Tibial nerve (tissue), 4 donors: ENCODE measurements at regions not wholly inside any gene's neighbourhood (a gene's known extent, or its start where the extent isn't known, plus 50 kb on each side); places are given as distances from the start of the nearest gene placed in this dataset.

Experiments used
- DNase-seq, 2 donors: peaks; one replicate each; pipeline ENCODE4 v3.0.0-alpha.2; 2019; ENCODE audit warnings: low spot score in 2 of 2
- H3K27ac ChIP-seq, 4 donors: fragments of 200-600 bp; sonication (generic) in 3 of 4; one replicate each; pipeline ENCODE4 v1.5.1; 2017 to 2019; ENCODE audit warnings: mild to moderate bottlenecking in 1 of 4
- H3K27me3 ChIP-seq, 2 donors: fragments of 200-600 bp; sonication (generic) in 1 of 2; one replicate each; pipeline versions ENCODE4 v1.5.1 to v1.6.0; 2017 to 2019
- H3K36me3 ChIP-seq, 3 donors: fragments of 200-600 bp; sonication (generic); one replicate each; pipeline ENCODE4 v1.5.1; 2018 to 2019
- H3K4me1 ChIP-seq, 4 donors: fragments of 200-600 bp; sonication (generic) in 3 of 4; one replicate each; pipeline ENCODE4 v1.5.1; 2017 to 2019
- H3K4me3 ChIP-seq, 4 donors: fragments of 200-600 bp; sonication (generic) in 3 of 4; one replicate each; pipeline ENCODE4 v1.5.1; 2017 to 2019; ENCODE audit warnings: mild to moderate bottlenecking in 1 of 4, moderate library complexity in 1 of 4
- H3K9me3 ChIP-seq, 4 donors: fragments of 200-600 bp; sonication (generic) in 3 of 4; one replicate each; pipeline ENCODE4 v1.5.1; 2017 to 2019
- EP300 ChIP-seq, 2 donors: sonication (generic); formaldehyde crosslinking; IDR thresholded peaks; one replicate each; pipeline ENCODE4 v1.6.1; 2017; ENCODE audit warnings: antibody characterized with exemption in 2 of 2, mild to moderate bottlenecking in 1 of 2
- POLR2A ChIP-seq, 2 donors: fragments of 450-650 bp; IDR thresholded peaks; one replicate each; pipeline ENCODE4 v1.6.1; 2017; ENCODE audit warnings: antibody characterized with exemption in 2 of 2, mild to moderate bottlenecking in 2 of 2, moderate library complexity in 2 of 2
- WGBS, 2 donors: methylation state at CpG; one replicate each; pipeline ENCODE4 v1.1.5; 2018; 5-methylcytosine and 5-hydroxymethylcytosine counted together
- TF ChIP-seq, protein P1 (sequence below), 5 experiments: fragments of 200-600 bp in 3 of 5; fragments of 450-650 bp in 2 of 5; sonication (generic) in 3 of 5; IDR thresholded peaks; one replicate each; pipeline ENCODE4 v1.5.1; 2016 to 2019; ENCODE audit warnings: antibody characterized with exemption in 5 of 5, mild to moderate bottlenecking in 3 of 5, moderate library complexity in 2 of 5

GRCh38 chr4:110792036-110792435, 169.2 kb upstream of the PITX2 start:
- 38 to 46% methylated on average over 1 of the region's 1 CpG for WGBS, 2 donors
- H3K4me3 ChIP-seq: no peak overlapping the region
- no peak overlapping the region for H3K27ac ChIP-seq
- TF ChIP-seq EP300 (IDR thresholded peaks at IDR 0.05) (no peak), POLR2A (IDR thresholded peaks at IDR 0.05) (no peak)
- TF ChIP-seq, protein P1, sequence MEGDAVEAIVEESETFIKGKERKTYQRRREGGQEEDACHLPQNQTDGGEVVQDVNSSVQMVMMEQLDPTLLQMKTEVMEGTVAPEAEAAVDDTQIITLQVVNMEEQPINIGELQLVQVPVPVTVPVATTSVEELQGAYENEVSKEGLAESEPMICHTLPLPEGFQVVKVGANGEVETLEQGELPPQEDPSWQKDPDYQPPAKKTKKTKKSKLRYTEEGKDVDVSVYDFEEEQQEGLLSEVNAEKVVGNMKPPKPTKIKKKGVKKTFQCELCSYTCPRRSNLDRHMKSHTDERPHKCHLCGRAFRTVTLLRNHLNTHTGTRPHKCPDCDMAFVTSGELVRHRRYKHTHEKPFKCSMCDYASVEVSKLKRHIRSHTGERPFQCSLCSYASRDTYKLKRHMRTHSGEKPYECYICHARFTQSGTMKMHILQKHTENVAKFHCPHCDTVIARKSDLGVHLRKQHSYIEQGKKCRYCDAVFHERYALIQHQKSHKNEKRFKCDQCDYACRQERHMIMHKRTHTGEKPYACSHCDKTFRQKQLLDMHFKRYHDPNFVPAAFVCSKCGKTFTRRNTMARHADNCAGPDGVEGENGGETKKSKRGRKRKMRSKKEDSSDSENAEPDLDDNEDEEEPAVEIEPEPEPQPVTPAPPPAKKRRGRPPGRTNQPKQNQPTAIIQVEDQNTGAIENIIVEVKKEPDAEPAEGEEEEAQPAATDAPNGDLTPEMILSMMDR (IDR thresholded peaks at IDR 0.05): no peak
- H3K4me1 ChIP-seq: no peaks in the 10 kb centered on the region
- H3K9me3 ChIP-seq: no peaks in the 10 kb centered on the region
- no peaks in the 10 kb centered on the region for H3K27me3 ChIP-seq
- DNase-seq: no peak
- no peaks in the 10 kb centered on the region for H3K36me3 ChIP-seq

- Histone ChIP-seq H3K27ac (no peak overlapping the region), H3K9me3 (no peaks in the 10 kb centered on the region), H3K4me3 (no peak overlapping the region), H3K4me1 (no peaks in the 10 kb centered on the region), H3K36me3 (no peaks in the 10 kb centered on the region), H3K27me3 (no peaks in the 10 kb centered on the region)
- WGBS, 2 donors: 64 to 66% methylated on average over 4 of the region's 4 CpGs
- DNase-seq: no peak
- TF ChIP-seq POLR2A (IDR thresholded peaks at IDR 0.05) (no peak), EP300 (IDR thresholded peaks at IDR 0.05) (no peak)
- TF ChIP-seq, protein P1 (IDR thresholded peaks at IDR 0.05): no peak
Measured at GRCh38 chr4:110793381-110793801, 170.5 kb upstream of the PITX2 start.

- Histone ChIP-seq H3K4me1 (no peaks in the 10 kb centered on the region), H3K4me3 (no peak overlapping the region), H3K27ac (no peak overlapping the region), H3K9me3 (no peaks in the 10 kb centered on the region), H3K27me3 (no peaks in the 10 kb centered on the region), H3K36me3 (no peaks in the 10 kb centered on the region)
- 50 to 61% methylated on average over 5 of the region's 5 CpGs for WGBS, 2 donors
- no peak for TF ChIP-seq POLR2A (IDR thresholded peaks at IDR 0.05)
- no peak for TF ChIP-seq EP300 (IDR thresholded peaks at IDR 0.05)
- TF ChIP-seq, protein P1 (IDR thresholded peaks at IDR 0.05): no peak
- no peak for DNase-seq
Measured at GRCh38 chr4:110793890-110794554, 171.1 kb upstream of the PITX2 start.

DNA sequence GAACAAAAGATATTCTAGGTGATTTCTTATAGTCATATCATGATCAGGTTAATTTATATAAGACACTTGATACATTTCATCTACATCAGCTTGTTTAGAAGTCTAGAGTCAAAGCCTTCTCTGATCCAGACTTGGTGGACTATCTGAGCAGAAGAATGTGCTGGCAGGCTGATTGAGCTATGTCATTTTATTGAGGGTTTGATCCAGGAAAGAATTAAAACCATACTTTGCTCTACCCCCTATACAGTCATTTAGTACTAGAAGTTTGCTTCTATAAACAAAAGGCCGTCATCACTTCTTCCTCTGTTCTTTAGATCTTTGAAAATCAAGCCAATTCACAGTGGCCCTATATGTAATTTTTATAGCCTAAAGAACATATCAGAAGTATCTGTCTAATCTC, 173.1 kb upstream of the PITX2 start:
- no peaks in the 10 kb centered on the region for H3K9me3 ChIP-seq
- no peaks in the 10 kb centered on the region for H3K4me1 ChIP-seq
- H3K4me3 ChIP-seq: no peak overlapping the region
- no peaks in the 10 kb centered on the region for H3K27me3 ChIP-seq
- no peak overlapping the region for H3K27ac ChIP-seq
- 80 to 81% methylated on average over 1 of the region's 1 CpG for WGBS, 2 donors
- no peak for DNase-seq
- H3K36me3 ChIP-seq: no peaks in the 10 kb centered on the region
- TF ChIP-seq POLR2A (IDR thresholded peaks at IDR 0.05) (no peak), EP300 (IDR thresholded peaks at IDR 0.05) (no peak)
- TF ChIP-seq, protein P1 (IDR thresholded peaks at IDR 0.05): no peak

- Histone ChIP-seq H3K36me3 (no peaks in the 10 kb centered on the region), H3K27me3 (no peaks in the 10 kb centered on the region), H3K4me1 (no peaks in the 10 kb centered on the region), H3K4me3 (no peak overlapping the region), H3K27ac (no peak overlapping the region), H3K9me3 (no peaks in the 10 kb centered on the region)
- TF ChIP-seq POLR2A (IDR thresholded peaks at IDR 0.05) (no peak), EP300 (IDR thresholded peaks at IDR 0.05) (no peak)
- TF ChIP-seq, protein P1 (IDR thresholded peaks at IDR 0.05): no peak
- WGBS, 2 donors: 82 to 83% methylated on average over 1 of the region's 1 CpG
- DNase-seq: no peak
Measured at GRCh38 chr4:110797486-110797885, 174.6 kb upstream of the PITX2 start.
